AG04450 (cell line): ENCODE measurements at regions not wholly inside any gene's neighbourhood (a gene's known extent, or its start where the extent isn't known, plus 50 kb on each side); places are given as distances from the start of the nearest gene placed in this dataset.
"Not testable (repeated sequence)": the region's sequence is repeated elsewhere in the genome, so short reads cannot be mapped to it uniquely, and the experiment has no call there.

ENCODE experiments used
- CTCF ChIA-PET: fragments of 300-600, 350-600 bp; formaldehyde crosslinking; extraction: SDS; loops from one replicate; lab custom pipeline; 2022; ENCODE audit warnings: antibody characterized with exemption, inconsistent platforms; lab: Charles Lee
- POLR2A ChIA-PET: fragments of 350-600 bp; formaldehyde crosslinking; extraction: SDS; loops from one replicate; lab custom pipeline; 2021; ENCODE audit warnings: antibody characterized with exemption, inconsistent platforms; lab: Yijun Ruan, JAX
- DNase-seq: peaks from one replicate; pipeline ENCODE4 v3.0.0-alpha.2; 2011; ENCODE audit warnings: low read depth, low spot score
- H3K27ac ChIP-seq: one replicate; pipeline ENCODE4 v1.5.1; 2012; ENCODE audit warnings: low read depth, low read length, control low read depth
- H3K27me3 ChIP-seq: one replicate; pipeline ENCODE4 v1.6.0; 2012; ENCODE audit warnings: low read length; ENCODE audit not compliant: control insufficient read depth, insufficient read depth
- H3K4me3 ChIP-seq: 2 replicates; pipeline ENCODE4 v1.5.1; 2011; ENCODE audit warnings: mild to moderate bottlenecking, low read depth, low read length, control low read depth
- H3K9me3 ChIP-seq: 2 replicates; pipeline ENCODE4 v1.5.1; 2012; ENCODE audit warnings: low read length; ENCODE audit not compliant: control insufficient read depth, insufficient read depth
- TF ChIP-seq, protein P1 (sequence below): IDR thresholded peaks from 2 replicates; pipeline ENCODE4 v1.5.1; 2011; ENCODE audit warnings: low read depth, low read length, control low read depth, inconsistent platforms

DNA sequence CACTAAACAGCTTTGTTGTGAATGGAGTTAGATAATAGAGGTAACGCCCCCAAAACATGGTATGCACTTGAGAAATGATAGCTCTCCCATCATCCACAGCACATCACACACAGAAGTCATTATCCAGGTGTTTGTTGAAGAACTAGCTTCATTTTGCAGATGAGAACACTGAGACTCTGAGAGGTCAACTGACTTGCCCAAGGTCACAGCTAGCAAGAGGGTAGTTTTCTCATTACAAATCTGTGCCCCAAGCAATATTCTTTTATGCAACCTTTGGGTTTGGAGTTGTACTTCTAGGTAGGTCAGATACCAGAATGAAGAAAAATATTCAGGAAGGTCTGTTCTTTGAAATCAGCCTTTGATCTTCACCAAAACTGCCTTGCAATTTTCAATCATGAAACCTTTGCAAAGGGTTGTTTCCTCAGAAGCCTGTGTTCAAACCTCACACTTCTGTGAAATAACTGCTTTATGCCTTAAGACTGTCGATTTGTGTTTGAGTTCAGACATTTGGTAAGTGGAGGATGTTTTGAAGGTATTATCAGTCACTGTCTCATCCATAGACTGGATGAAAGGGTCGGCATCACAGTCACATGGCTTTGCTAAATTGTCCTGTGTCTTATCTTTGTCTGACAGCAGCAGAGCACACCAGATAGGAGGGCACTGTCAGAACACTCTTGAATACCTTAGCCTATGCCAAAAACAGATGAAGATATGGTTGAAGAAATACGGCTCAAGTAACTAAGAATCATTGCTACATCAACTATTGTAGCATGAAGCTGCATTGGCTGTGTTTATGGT is 233.2 kb upstream of the BTG1 start:
- ChIA-PET CTCF (no interaction called here), POLR2A (no interaction called here)
- no peaks in the 10 kb centered on the region for H3K27me3 ChIP-seq
- no peak overlapping the region for H3K27ac ChIP-seq
- TF ChIP-seq, protein P1, sequence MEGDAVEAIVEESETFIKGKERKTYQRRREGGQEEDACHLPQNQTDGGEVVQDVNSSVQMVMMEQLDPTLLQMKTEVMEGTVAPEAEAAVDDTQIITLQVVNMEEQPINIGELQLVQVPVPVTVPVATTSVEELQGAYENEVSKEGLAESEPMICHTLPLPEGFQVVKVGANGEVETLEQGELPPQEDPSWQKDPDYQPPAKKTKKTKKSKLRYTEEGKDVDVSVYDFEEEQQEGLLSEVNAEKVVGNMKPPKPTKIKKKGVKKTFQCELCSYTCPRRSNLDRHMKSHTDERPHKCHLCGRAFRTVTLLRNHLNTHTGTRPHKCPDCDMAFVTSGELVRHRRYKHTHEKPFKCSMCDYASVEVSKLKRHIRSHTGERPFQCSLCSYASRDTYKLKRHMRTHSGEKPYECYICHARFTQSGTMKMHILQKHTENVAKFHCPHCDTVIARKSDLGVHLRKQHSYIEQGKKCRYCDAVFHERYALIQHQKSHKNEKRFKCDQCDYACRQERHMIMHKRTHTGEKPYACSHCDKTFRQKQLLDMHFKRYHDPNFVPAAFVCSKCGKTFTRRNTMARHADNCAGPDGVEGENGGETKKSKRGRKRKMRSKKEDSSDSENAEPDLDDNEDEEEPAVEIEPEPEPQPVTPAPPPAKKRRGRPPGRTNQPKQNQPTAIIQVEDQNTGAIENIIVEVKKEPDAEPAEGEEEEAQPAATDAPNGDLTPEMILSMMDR = no peak
- no peak for DNase-seq
- H3K4me3 ChIP-seq = no peak overlapping the region
- H3K9me3 ChIP-seq = no peaks in the 10 kb centered on the region

DNA sequence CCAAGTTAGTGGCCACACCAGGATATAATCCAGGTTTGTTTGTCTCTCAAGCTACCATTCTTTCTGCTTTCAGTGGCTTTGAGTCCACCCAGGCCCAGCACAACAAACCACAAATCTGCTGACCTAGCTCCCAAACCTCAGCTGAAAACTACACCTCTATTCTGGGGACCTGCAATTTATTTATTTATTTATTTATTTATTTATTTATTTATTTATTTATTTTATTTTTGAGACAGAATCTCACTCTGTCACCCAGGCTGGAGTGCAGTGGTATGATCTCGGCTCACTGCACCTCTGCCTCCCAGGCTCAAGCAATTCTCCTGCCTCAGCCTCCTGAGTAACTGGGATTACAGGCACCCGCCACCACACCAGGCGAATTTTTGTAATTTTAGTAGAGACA is 229.9 kb upstream of the BTG1 start:
- H3K27ac ChIP-seq, POLR2A ChIA-PET, H3K4me3 ChIP-seq, H3K9me3 ChIP-seq, DNase-seq, H3K27me3 ChIP-seq: not testable (repeated sequence)
- CTCF ChIA-PET = interaction anchor here (1.5 kb wide), 1 partner anchor 994 kb away, joined by 3 read pairs; no protein-coding TSS in a partner anchor

DNA sequence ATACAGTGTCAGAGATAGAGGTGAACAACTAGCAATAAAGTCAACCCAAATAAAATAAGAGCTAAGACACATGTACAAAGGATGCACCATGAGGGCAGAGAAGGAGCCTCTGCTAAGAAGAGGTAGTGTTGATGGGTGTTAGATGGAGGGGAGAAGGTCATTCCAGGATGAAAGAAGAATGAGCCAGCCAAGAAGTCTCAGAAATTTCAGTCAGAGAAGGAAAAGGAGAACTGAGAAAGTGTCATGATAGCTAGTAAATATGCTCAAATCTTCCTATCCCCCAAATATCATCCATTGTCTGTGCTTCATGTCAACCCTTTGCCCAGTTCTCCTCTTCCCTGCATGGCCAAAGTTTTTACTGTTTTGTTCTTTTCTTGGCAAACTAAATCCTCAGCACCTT is 225.2 kb upstream of the BTG1 start:
- no peaks in the 10 kb centered on the region for H3K27me3 ChIP-seq
- H3K4me3 ChIP-seq = no peak overlapping the region
- ChIA-PET CTCF (no interaction called here), POLR2A (no interaction called here)
- no peak overlapping the region for H3K27ac ChIP-seq
- no peaks in the 10 kb centered on the region for H3K9me3 ChIP-seq
- TF ChIP-seq, protein P1 = no peak
- DNase-seq = no peak

DNA sequence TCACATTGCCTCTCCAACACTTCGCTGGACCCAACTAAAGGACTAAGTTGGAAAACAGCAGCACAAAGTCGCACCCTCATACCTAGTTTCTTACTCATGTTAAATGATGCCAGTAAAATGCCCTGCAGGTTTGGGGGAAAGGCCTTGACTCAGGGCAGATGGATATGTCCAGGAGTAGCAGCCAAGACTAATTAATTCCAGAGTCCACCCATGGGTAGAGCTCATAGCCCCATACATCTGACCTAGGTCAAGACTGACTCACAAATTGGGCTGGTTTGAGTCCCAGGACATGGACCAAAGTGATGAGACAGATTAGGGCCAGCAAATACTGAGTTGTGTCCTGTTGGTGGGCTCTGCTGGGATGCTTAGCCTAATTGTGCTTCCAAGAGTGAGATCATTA is 224.0 kb upstream of the BTG1 start:
- TF ChIP-seq, protein P1 = no peak
- Histone ChIP-seq H3K4me3 (no peak overlapping the region), H3K9me3 (no peaks in the 10 kb centered on the region), H3K27ac (no peak overlapping the region), H3K27me3 (no peaks in the 10 kb centered on the region)
- ChIA-PET CTCF (no interaction called here), POLR2A (no interaction called here)
- no peak for DNase-seq

DNA sequence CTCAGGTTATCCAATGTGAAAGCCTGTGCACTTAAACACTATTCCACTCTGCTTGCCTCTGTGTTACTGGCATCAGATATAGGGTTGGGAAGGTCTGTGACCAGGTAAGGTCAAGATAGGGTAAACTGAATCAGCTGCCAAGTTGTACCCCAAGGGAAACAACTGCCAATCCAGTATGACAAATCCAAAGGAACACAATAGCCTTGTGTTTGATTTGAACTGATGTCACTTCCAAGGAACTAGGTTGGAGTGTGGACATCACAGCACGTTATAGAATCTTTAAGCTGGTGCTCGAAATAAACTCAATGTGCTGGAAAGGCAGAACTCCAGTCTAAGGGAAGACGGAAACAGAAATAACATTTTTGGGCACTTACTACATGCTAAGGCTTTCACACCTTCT is 223.4 kb upstream of the BTG1 start:
- DNase-seq = no peak
- H3K27ac ChIP-seq = no peak overlapping the region
- H3K4me3 ChIP-seq = no peak overlapping the region
- CTCF ChIA-PET = no interaction called here
- TF ChIP-seq, protein P1 = no peak
- no peaks in the 10 kb centered on the region for H3K9me3 ChIP-seq
- POLR2A ChIA-PET = no interaction called here
- no peaks in the 10 kb centered on the region for H3K27me3 ChIP-seq
